ENCODE measurements at regions not wholly inside any gene's neighbourhood (a gene's known extent, or its start where the extent isn't known, plus 50 kb on each side); places are given as distances from the start of the nearest gene placed in this dataset.

GRCh38 chr6:4437342-4437741 is 302.0 kb upstream of the ECI2 start:
- TF ChIP-seq POLR2AphosphoS5 (IDR thresholded peaks at IDR 0.05) (no peak), CTCF (IDR thresholded peaks at IDR 0.05) (no peak), POLR2A (IDR thresholded peaks at IDR 0.05) (no peak), EP300 (IDR thresholded peaks at IDR 0.05) (no peak)
- H3K9me3 ChIP-seq: no peaks in the 10 kb centered on the region
- whole genome bisulfite sequencing, 5 donors: 47 to 71% (median 66%) methylated on average over 1 of the region's 1 CpG
- H3K27ac ChIP-seq: no peak overlapping the region
- H3K27me3 ChIP-seq: no peaks in the 10 kb centered on the region
- H3K4me3 ChIP-seq: no peak overlapping the region
- intact Hi-C loops (cut with DNase I; ENCODE audit: low total_unique reads): no loop called here
- DNase-seq: no peak
- H3K36me3 ChIP-seq: no peaks in the 10 kb centered on the region
- no peaks in the 10 kb centered on the region for H3K4me1 ChIP-seq

- DNase-seq: no peak
- intact Hi-C loops (cut with DNase I; ENCODE audit: low total_unique reads): no loop called here
These were observed 300.6 kb upstream of the ECI2 start for GRCh38 chr6:4435981-4436445.

GRCh38 chr6:4434655-4435054 is 299.3 kb upstream of the ECI2 start:
- no peak for DNase-seq
- 84 to 91% (median 89%) methylated on average over 4 of the region's 4 CpGs for WGBS, 5 donors

More at GRCh38 chr6:4435981-4436445, 300.6 kb upstream of the ECI2 start:
- no peaks in the 10 kb centered on the region for H3K4me1 ChIP-seq
- no peak for TF ChIP-seq POLR2AphosphoS5 (IDR thresholded peaks at IDR 0.05)
- H3K27ac ChIP-seq: no peak overlapping the region
- H3K27me3 ChIP-seq: no peaks in the 10 kb centered on the region
- H3K36me3 ChIP-seq: no peaks in the 10 kb centered on the region
- no peak overlapping the region for H3K4me3 ChIP-seq
- WGBS, 5 donors: 43 to 74% (median 47%) methylated on average over 2 of the region's 2 CpGs
- peaks cover 0 to 2% (median 0%) of the 10 kb centered on the region in 4 donors for H3K9me3 ChIP-seq

GRCh38 chr6:4433199-4433598 is 297.8 kb upstream of the ECI2 start:
- TF ChIP-seq CTCF (IDR thresholded peaks at IDR 0.05): no peak
- H3K27me3 ChIP-seq: no peaks in the 10 kb centered on the region
- H3K4me1 ChIP-seq: no peaks in the 10 kb centered on the region
- peaks cover 0 to 5% (median 3%) of the 10 kb centered on the region in 4 donors for H3K9me3 ChIP-seq
- H3K36me3 ChIP-seq: no peaks in the 10 kb centered on the region
- intact Hi-C loops (cut with DNase I; ENCODE audit: low total_unique reads): no loop called here
- no peak overlapping the region for H3K27ac ChIP-seq
- WGBS, 5 donors: 89 to 98% (median 97%) methylated on average over 4 of the region's 4 CpGs
- DNase-seq: no peak
- H3K4me3 ChIP-seq: no peak overlapping the region

More at GRCh38 chr6:4434655-4435054, 299.3 kb upstream of the ECI2 start:
- Histone ChIP-seq H3K9me3 (peaks cover 0 to 5% (median 0%) of the 10 kb centered on the region in 4 donors), H3K27ac (no peak overlapping the region), H3K27me3 (no peaks in the 10 kb centered on the region), H3K36me3 (no peaks in the 10 kb centered on the region), H3K4me3 (no peak overlapping the region), H3K4me1 (no peaks in the 10 kb centered on the region)
- TF ChIP-seq POLR2AphosphoS5 (IDR thresholded peaks at IDR 0.05) (no peak), CTCF (IDR thresholded peaks at IDR 0.05) (no peak), EP300 (IDR thresholded peaks at IDR 0.05) (no peak), POLR2A (IDR thresholded peaks at IDR 0.05) (no peak)
- intact Hi-C loops (cut with DNase I; ENCODE audit: low total_unique reads): no loop called here

- Histone ChIP-seq H3K27ac (no peak overlapping the region), H3K4me1 (no peaks in the 10 kb centered on the region), H3K4me3 (no peak overlapping the region), H3K27me3 (no peaks in the 10 kb centered on the region), H3K9me3 (peaks cover 0 to 11% (median 5%) of the 10 kb centered on the region in 4 donors), H3K36me3 (no peaks in the 10 kb centered on the region)
- no peak for DNase-seq
- TF ChIP-seq POLR2AphosphoS5 (IDR thresholded peaks at IDR 0.05): no peak
- intact Hi-C loops (cut with DNase I; ENCODE audit: low total_unique reads): no loop called here
- WGBS, 5 donors: 89 to 97% (median 94%) methylated on average over 5 of the region's 5 CpGs
These were observed 291.6 kb upstream of the ECI2 start for GRCh38 chr6:4426968-4427367.

Data from stomach (tissue), 8 donors.